Lower leg skin (tissue), 4 donors: ENCODE measurements at regions not wholly inside any gene's neighbourhood (a gene's known extent, or its start where the extent isn't known, plus 50 kb on each side); places are given as distances from the start of the nearest gene placed in this dataset.
A peak's percentile ranks its signal among the peaks of the same experiment; 100 is the strongest.

Source experiments
- DNase-seq, 2 donors: peaks; one replicate each; pipeline ENCODE4 v3.0.0-alpha.2; 2019; ENCODE audit warnings: low spot score in 2 of 2
- H3K4me3 ChIP-seq: fragments of 200-600 bp; sonication (generic); 2 replicates; pipeline ENCODE4 v1.5.1; 2017; ENCODE audit warnings: mild to moderate bottlenecking, low read depth; ENCODE audit not compliant: poor library complexity, severe bottlenecking
- POLR2A ChIP-seq, 2 donors: fragments of 450-650 bp; IDR thresholded peaks; one replicate each; pipeline ENCODE4 v1.6.1; 2016 to 2017; ENCODE audit warnings: antibody characterized with exemption in 2 of 2, mild to moderate bottlenecking in 1 of 2, moderate library complexity in 1 of 2
- WGBS, 2 donors: methylation state at CpG; one replicate each; pipeline ENCODE4 v1.1.5; 2018; 5-methylcytosine and 5-hydroxymethylcytosine counted together
- intact Hi-C: fragments of 100-400 bp; cut with DNase I; formaldehyde crosslinking; loops from one replicate; pipeline ENCODE4 v1.15.0; 2023; ENCODE audit warnings: low total_unique reads
- TF ChIP-seq, protein P1 (sequence below), 3 donors: fragments of 450-650 bp; IDR thresholded peaks; one replicate each; pipeline ENCODE4 v1.5.1; 2016; ENCODE audit warnings: antibody characterized with exemption in 3 of 3, mild to moderate bottlenecking in 3 of 3, moderate library complexity in 2 of 3

DNA sequence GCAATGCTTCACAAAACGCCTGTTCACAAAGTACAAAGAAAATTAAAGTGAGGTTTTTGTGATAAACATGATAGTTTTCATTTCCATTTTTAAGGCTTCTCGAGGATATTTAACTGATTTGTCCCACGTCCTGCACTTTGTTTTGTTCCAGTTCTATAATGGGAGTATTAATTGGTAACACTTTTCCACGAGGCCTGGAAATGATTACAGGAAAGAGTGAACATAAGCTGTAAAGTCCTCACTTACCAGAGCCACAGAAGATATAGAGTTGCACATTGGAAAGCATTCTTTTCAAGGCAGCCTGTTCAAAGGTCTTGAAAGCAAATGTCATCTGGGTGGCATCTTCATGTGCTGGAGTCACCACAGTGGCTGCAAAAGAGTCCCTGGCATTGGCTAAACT lies 1236.6 kb downstream of the BCL11B start:
- intact Hi-C loops = no loop called here
- TF ChIP-seq, protein P1, sequence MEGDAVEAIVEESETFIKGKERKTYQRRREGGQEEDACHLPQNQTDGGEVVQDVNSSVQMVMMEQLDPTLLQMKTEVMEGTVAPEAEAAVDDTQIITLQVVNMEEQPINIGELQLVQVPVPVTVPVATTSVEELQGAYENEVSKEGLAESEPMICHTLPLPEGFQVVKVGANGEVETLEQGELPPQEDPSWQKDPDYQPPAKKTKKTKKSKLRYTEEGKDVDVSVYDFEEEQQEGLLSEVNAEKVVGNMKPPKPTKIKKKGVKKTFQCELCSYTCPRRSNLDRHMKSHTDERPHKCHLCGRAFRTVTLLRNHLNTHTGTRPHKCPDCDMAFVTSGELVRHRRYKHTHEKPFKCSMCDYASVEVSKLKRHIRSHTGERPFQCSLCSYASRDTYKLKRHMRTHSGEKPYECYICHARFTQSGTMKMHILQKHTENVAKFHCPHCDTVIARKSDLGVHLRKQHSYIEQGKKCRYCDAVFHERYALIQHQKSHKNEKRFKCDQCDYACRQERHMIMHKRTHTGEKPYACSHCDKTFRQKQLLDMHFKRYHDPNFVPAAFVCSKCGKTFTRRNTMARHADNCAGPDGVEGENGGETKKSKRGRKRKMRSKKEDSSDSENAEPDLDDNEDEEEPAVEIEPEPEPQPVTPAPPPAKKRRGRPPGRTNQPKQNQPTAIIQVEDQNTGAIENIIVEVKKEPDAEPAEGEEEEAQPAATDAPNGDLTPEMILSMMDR (IDR thresholded peaks at IDR 0.05) = no peak
- TF ChIP-seq POLR2A (IDR thresholded peaks at IDR 0.05) = no peak
- WGBS, 2 donors = 50 to 58% methylated on average over 4 of the region's 4 CpGs
- no peak overlapping the region for H3K4me3 ChIP-seq
- no peak for DNase-seq

DNA sequence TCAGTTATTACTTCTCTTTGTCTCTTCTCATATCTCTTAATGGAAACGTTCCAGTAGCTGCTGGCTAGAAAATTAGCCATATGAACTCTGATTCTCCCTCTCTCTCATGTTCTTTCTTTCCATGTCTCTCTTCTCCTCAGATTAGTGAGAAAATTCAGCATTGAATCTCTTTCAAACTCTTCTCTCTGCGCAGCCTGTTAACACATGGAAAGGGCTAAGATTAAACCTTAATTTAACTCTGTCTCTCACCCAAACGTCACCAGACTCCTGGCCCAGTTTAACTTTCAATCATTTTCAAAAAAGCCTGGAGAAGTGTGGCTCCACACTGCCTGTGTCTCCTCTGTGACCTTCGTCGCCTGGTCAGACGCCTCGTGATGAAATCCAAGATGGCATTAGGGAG lies 1234.2 kb downstream of the BCL11B start:
- TF ChIP-seq, protein P1 (IDR thresholded peaks at IDR 0.05) = no peak
- no peak for TF ChIP-seq POLR2A (IDR thresholded peaks at IDR 0.05)
- no peak for DNase-seq
- H3K4me3 ChIP-seq = no peak overlapping the region
- WGBS, 2 donors = 76 to 79% methylated on average over 7 of the region's 7 CpGs
- intact Hi-C loops = no loop called here

DNA sequence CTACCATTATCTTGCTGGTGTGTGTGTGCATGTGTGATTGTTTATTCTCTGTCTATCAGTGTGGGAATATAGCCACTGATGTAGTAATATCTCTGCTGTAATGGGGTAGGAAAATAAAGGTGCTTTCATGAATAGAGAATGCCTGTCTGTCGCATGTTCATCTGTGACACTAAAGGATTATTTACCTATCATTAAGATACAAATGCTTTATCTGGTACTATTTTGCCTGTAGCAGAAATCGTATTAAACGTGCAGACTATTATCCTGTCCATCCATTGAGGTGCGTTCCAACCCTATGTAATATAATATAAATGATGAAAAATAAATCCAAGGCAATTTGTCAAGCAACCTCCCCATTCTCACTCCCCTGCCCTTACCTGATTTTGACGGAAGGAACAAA lies 1215.1 kb downstream of the BCL11B start:
- intact Hi-C loops = no loop called here
- TF ChIP-seq, protein P1 (IDR thresholded peaks at IDR 0.05) = no peak
- TF ChIP-seq POLR2A (IDR thresholded peaks at IDR 0.05) = no peak
- H3K4me3 ChIP-seq = no peak overlapping the region
- 88 to 91% methylated on average over 5 of the region's 5 CpGs for WGBS, 2 donors
- DNase-seq = no peak

DNA sequence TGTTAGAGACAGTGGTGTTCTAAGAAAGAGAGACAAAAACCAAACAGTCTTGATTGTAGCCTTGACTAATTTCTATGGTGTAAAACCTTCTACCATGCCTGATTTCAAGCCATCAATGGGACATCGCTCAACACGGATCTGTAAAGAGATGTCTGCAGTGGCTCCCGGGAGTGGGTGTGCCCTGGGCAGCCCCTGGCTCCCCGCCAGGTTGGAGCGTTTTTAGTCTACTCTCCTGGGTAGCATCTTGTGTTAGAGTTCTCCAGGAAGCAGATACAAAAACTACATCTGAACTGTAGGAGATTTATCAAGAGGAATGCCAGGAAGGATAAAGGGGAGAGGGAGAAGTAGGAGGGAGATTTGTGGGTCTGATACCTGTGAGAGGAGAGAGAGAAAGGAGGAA lies 1212.9 kb downstream of the BCL11B start:
- DNase-seq = no peak
- 67 to 72% methylated on average over 5 of the region's 5 CpGs for WGBS, 2 donors
- no peak for TF ChIP-seq POLR2A (IDR thresholded peaks at IDR 0.05)
- TF ChIP-seq, protein P1 (IDR thresholded peaks at IDR 0.05) = no peak
- no peak overlapping the region for H3K4me3 ChIP-seq
- intact Hi-C loops = no loop called here

DNA sequence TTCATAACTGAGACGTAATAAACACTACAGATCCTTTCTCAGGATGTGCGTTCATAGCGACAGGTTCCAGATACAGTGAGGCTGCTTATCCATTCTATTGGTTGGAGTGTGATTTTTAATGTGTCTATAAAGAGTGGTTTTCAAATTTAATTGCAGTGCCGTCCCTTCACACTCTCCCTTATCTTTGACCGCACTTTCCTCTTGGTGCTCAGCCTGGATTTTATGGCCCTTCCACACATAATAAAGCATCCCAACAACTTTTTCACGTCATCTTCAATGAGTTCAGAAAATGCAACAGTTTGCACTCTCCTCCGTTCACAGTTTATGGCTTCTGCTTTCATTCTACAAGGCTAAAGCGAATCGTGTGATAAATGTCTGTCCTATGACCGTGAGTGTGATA lies 1209.9 kb downstream of the BCL11B start:
- no peak for DNase-seq
- no peak overlapping the region for H3K4me3 ChIP-seq
- intact Hi-C loops = no loop called here
- TF ChIP-seq POLR2A (IDR thresholded peaks at IDR 0.05) = no peak
- TF ChIP-seq, protein P1 (IDR thresholded peaks at IDR 0.05) = no peak
- 82 to 83% methylated on average over 10 of the region's 10 CpGs for WGBS, 2 donors

DNA sequence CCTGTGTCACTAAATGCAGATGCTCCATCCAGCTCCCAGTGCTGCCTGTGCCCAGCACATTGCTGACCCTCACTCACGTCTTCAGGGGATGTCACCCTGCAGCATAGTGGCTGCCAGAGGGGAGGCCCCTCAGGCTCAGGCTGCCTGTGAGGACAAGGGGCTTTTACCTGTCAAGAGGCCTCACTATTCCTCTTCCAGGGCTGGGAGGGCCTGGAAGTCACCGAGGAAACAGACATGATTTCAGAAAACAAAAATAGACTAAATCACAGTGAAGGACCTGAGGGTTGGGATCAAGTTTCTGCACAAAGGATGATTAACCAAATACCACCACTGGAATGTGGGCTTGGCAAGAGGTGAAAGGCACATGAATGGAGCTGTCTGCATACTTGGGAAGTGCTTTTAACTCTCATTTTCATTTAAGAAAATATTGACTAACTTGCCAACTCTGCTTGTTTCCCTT lies 1202.3 kb downstream of the BCL11B start:
- WGBS, 2 donors = 29 to 35% methylated on average over 2 of the region's 2 CpGs
- intact Hi-C loops = no loop called here
- peak in 1 of 2 donors; percentile 29 for DNase-seq
- no peak overlapping the region for H3K4me3 ChIP-seq
- no peak for TF ChIP-seq POLR2A (IDR thresholded peaks at IDR 0.05)
